Tibial nerve (tissue), 3 donors: ENCODE measurements at regions not wholly inside any gene's neighbourhood (a gene's known extent, or its start where the extent isn't known, plus 50 kb on each side); places are given as distances from the start of the nearest gene placed in this dataset.

Source experiments
- POLR2A ChIP-seq, 2 donors: fragments of 450-650 bp; IDR thresholded peaks; one replicate each; pipeline ENCODE4 v1.6.1; 2017; ENCODE audit warnings: antibody characterized with exemption in 2 of 2, mild to moderate bottlenecking in 2 of 2, moderate library complexity in 2 of 2
- TF ChIP-seq, protein P1 (sequence below), 5 experiments: fragments of 200-600 bp in 3 of 5; fragments of 450-650 bp in 2 of 5; sonication (generic) in 3 of 5; IDR thresholded peaks; one replicate each; pipeline ENCODE4 v1.5.1; 2016 to 2019; ENCODE audit warnings: antibody characterized with exemption in 5 of 5, mild to moderate bottlenecking in 3 of 5, moderate library complexity in 2 of 5

DNA sequence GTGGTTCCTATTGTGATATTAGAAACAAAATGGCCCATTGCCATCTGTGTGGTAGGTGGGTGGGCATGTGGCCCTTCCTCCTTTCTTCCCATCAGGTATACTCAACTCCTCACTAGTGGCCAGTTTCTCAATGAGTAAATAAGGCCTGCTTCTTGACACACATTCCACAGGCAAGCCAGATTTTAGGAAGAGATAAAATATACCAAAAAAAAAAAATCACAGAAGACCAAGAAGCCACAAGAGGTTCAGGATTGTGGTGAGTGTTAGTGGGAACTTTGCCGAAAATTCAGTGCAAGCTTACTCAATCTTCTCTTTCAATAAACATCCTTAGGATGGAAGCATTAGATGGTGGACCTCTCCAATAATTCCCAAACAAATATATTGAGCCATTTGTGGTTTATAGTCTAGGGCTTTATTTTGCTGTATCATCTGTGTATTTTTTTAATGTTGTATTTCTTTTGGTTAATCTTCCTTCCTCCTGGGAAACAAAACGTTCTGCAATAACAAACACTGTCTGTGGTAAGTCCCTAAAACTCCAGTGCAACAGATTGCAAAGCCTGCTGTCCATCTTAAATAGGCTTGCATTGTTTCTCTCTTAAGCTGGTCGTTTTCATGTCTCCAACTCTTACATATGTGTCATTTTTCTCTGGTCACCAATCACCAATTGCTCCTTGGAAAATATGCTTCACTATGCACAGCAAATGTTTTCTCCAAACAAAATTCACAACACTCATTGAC, 289.9 kb upstream of the KITLG start:
- TF ChIP-seq, protein P1, sequence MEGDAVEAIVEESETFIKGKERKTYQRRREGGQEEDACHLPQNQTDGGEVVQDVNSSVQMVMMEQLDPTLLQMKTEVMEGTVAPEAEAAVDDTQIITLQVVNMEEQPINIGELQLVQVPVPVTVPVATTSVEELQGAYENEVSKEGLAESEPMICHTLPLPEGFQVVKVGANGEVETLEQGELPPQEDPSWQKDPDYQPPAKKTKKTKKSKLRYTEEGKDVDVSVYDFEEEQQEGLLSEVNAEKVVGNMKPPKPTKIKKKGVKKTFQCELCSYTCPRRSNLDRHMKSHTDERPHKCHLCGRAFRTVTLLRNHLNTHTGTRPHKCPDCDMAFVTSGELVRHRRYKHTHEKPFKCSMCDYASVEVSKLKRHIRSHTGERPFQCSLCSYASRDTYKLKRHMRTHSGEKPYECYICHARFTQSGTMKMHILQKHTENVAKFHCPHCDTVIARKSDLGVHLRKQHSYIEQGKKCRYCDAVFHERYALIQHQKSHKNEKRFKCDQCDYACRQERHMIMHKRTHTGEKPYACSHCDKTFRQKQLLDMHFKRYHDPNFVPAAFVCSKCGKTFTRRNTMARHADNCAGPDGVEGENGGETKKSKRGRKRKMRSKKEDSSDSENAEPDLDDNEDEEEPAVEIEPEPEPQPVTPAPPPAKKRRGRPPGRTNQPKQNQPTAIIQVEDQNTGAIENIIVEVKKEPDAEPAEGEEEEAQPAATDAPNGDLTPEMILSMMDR (IDR thresholded peaks at IDR 0.05): no peak
- TF ChIP-seq POLR2A (IDR thresholded peaks at IDR 0.05): no peak
